ENCODE measurements at regions not wholly inside any gene's neighbourhood (a gene's known extent, or its start where the extent isn't known, plus 50 kb on each side); places are given as distances from the start of the nearest gene placed in this dataset.

- no peaks in the 10 kb centered on the region for H3K9me3 ChIP-seq (ENCODE audit: control insufficient read depth, insufficient read depth, low read depth, low read length)
- TF ChIP-seq EZH2 (IDR thresholded peaks at IDR 0.05; ENCODE audit: low read length, missing control alignments): no peak
- no peak for TF ChIP-seq CTCF (conservative IDR thresholded peaks at IDR 0.05 in 1 of 2, IDR thresholded peaks at IDR 0.05 in 1 of 2; ENCODE audit: low read depth in 1 of 2, low read length in 2 of 2)
- no peaks in the 10 kb centered on the region for H3K79me2 ChIP-seq (ENCODE audit: control insufficient read depth, insufficient read depth, low read length)
- no peak overlapping the region for H3K9ac ChIP-seq (ENCODE audit: insufficient read depth, low read length)
- H2AFZ ChIP-seq (ENCODE audit: low read length): no peak overlapping the region
- H3K36me3 ChIP-seq (ENCODE audit: control insufficient read depth, insufficient read depth, low read length): no peaks in the 10 kb centered on the region
- H3K27me3 ChIP-seq (ENCODE audit: control insufficient read depth, insufficient read depth, low read length): no peaks in the 10 kb centered on the region
- H3K4me2 ChIP-seq (ENCODE audit: extremely low read depth, insufficient read depth, low read length): no peak overlapping the region
- no peak for DNase-seq (ENCODE audit: low read depth in 2 of 2)
- H3K4me1 ChIP-seq (ENCODE audit: control insufficient read depth, extremely low read depth, insufficient read depth, low read length): no peaks in the 10 kb centered on the region
- no peak overlapping the region for H3K4me3 ChIP-seq (replicated peaks in 1 of 4; ENCODE audit: control extremely low read depth in 1 of 4, insufficient read depth in 1 of 4, low read depth in 3 of 4, low read length in 4 of 4)
- no peak overlapping the region for H3K27ac ChIP-seq (ENCODE audit: insufficient read depth, low read length)
- no peaks in the 10 kb centered on the region for H4K20me1 ChIP-seq (ENCODE audit: control insufficient read depth, extremely low read depth, insufficient read depth, low read length)
Measured at GRCh38 chr5:133809801-133810200, 158.6 kb downstream of the C5orf15 start.

- H3K4me1 ChIP-seq (ENCODE audit: control insufficient read depth, extremely low read depth, insufficient read depth, low read length): no peaks in the 10 kb centered on the region
- H4K20me1 ChIP-seq (ENCODE audit: control insufficient read depth, extremely low read depth, insufficient read depth, low read length): no peaks in the 10 kb centered on the region
- no peaks in the 10 kb centered on the region for H3K27me3 ChIP-seq (ENCODE audit: control insufficient read depth, insufficient read depth, low read length)
- H3K79me2 ChIP-seq (ENCODE audit: control insufficient read depth, insufficient read depth, low read length): no peaks in the 10 kb centered on the region
- H3K27ac ChIP-seq (ENCODE audit: insufficient read depth, low read length): no peak overlapping the region
- no peak overlapping the region for H3K4me3 ChIP-seq (replicated peaks in 1 of 4; ENCODE audit: control extremely low read depth in 1 of 4, insufficient read depth in 1 of 4, low read depth in 3 of 4, low read length in 4 of 4)
- no peak overlapping the region for H3K9ac ChIP-seq (ENCODE audit: insufficient read depth, low read length)
- H3K9me3 ChIP-seq (ENCODE audit: control insufficient read depth, insufficient read depth, low read depth, low read length): no peaks in the 10 kb centered on the region
- DNase-seq (ENCODE audit: low read depth in 2 of 2): no peak
- TF ChIP-seq EZH2 (IDR thresholded peaks at IDR 0.05; ENCODE audit: low read length, missing control alignments): no peak
- TF ChIP-seq CTCF (conservative IDR thresholded peaks at IDR 0.05 in 1 of 2, IDR thresholded peaks at IDR 0.05 in 1 of 2; ENCODE audit: low read depth in 1 of 2, low read length in 2 of 2): no peak
- no peak overlapping the region for H3K4me2 ChIP-seq (ENCODE audit: extremely low read depth, insufficient read depth, low read length)
- H2AFZ ChIP-seq (ENCODE audit: low read length): no peak overlapping the region
- no peaks in the 10 kb centered on the region for H3K36me3 ChIP-seq (ENCODE audit: control insufficient read depth, insufficient read depth, low read length)
Measured at GRCh38 chr5:133807348-133807747, 161.1 kb downstream of the C5orf15 start.

GRCh38 chr5:133806847-133807246, 161.6 kb downstream of the C5orf15 start:
- no peak overlapping the region for H3K27ac ChIP-seq (ENCODE audit: insufficient read depth, low read length)
- no peak for DNase-seq (ENCODE audit: low read depth in 2 of 2)
- no peak overlapping the region for H3K4me3 ChIP-seq (replicated peaks in 1 of 4; ENCODE audit: control extremely low read depth in 1 of 4, insufficient read depth in 1 of 4, low read depth in 3 of 4, low read length in 4 of 4)
- TF ChIP-seq CTCF (conservative IDR thresholded peaks at IDR 0.05 in 1 of 2, IDR thresholded peaks at IDR 0.05 in 1 of 2; ENCODE audit: low read depth in 1 of 2, low read length in 2 of 2): no peak
- TF ChIP-seq EZH2 (IDR thresholded peaks at IDR 0.05; ENCODE audit: low read length, missing control alignments): no peak
- no peak overlapping the region for H3K9ac ChIP-seq (ENCODE audit: insufficient read depth, low read length)
- no peak overlapping the region for H3K4me2 ChIP-seq (ENCODE audit: extremely low read depth, insufficient read depth, low read length)
- H3K36me3 ChIP-seq (ENCODE audit: control insufficient read depth, insufficient read depth, low read length): no peaks in the 10 kb centered on the region
- H3K27me3 ChIP-seq (ENCODE audit: control insufficient read depth, insufficient read depth, low read length): no peaks in the 10 kb centered on the region
- no peaks in the 10 kb centered on the region for H3K4me1 ChIP-seq (ENCODE audit: control insufficient read depth, extremely low read depth, insufficient read depth, low read length)
- H4K20me1 ChIP-seq (ENCODE audit: control insufficient read depth, extremely low read depth, insufficient read depth, low read length): no peaks in the 10 kb centered on the region
- H3K9me3 ChIP-seq (ENCODE audit: control insufficient read depth, insufficient read depth, low read depth, low read length): no peaks in the 10 kb centered on the region
- H2AFZ ChIP-seq (ENCODE audit: low read length): no peak overlapping the region
- H3K79me2 ChIP-seq (ENCODE audit: control insufficient read depth, insufficient read depth, low read length): no peaks in the 10 kb centered on the region

All from fibroblast of lung (primary cell).